ENCODE measurements at regions not wholly inside any gene's neighbourhood (a gene's known extent, or its start where the extent isn't known, plus 50 kb on each side); places are given as distances from the start of the nearest gene placed in this dataset.

- DNase-seq, result no peak
Measured at GRCh38 chr9:89872426-89872912, 267.7 kb downstream of the GADD45G start.

GRCh38 chr9:89872913-89873707, 268.3 kb downstream of the GADD45G start:
- no peak for DNase-seq

GRCh38 chr9:89873801-89874200, 269.0 kb downstream of the GADD45G start:
- no peak for DNase-seq

GRCh38 chr9:89874351-89875321, 269.8 kb downstream of the GADD45G start:
- peak; percentile 83 for DNase-seq

- DNase-seq, result no peak
Measured at GRCh38 chr9:89877051-89878002, 272.5 kb downstream of the GADD45G start.

- no peak for DNase-seq
Measured at GRCh38 chr9:89878003-89878411, 273.2 kb downstream of the GADD45G start.

- DNase-seq, result peak; percentile 96
Measured at GRCh38 chr9:89878687-89879086, 273.9 kb downstream of the GADD45G start.

- no peak for DNase-seq
Measured at GRCh38 chr9:89879276-89879675, 274.5 kb downstream of the GADD45G start.

GRCh38 chr9:89879701-89880100, 274.9 kb downstream of the GADD45G start:
- no peak for DNase-seq

GRCh38 chr9:89880161-89880560, 275.3 kb downstream of the GADD45G start:
- no peak for DNase-seq

GRCh38 chr9:89880721-89881120, 275.9 kb downstream of the GADD45G start:
- no peak for DNase-seq

- no peak for DNase-seq
Measured at GRCh38 chr9:89881431-89881830, 276.6 kb downstream of the GADD45G start.

- no peak for DNase-seq
Measured at GRCh38 chr9:89882930-89883361, 278.1 kb downstream of the GADD45G start.

GRCh38 chr9:89883401-89884341, 278.9 kb downstream of the GADD45G start:
- DNase-seq, result no peak

GRCh38 chr9:89884356-89885083, 279.7 kb downstream of the GADD45G start:
- DNase-seq, result no peak

- DNase-seq, result no peak
Measured at GRCh38 chr9:89885156-89885555, 280.3 kb downstream of the GADD45G start.

- no peak for DNase-seq
Measured at GRCh38 chr9:89886281-89886700, 281.5 kb downstream of the GADD45G start.

GRCh38 chr9:89887286-89887685, 282.5 kb downstream of the GADD45G start:
- peak; percentile 62 for DNase-seq

- DNase-seq, result no peak
Measured at GRCh38 chr9:89888233-89888632, 283.4 kb downstream of the GADD45G start.

GRCh38 chr9:89888677-89889076, 283.9 kb downstream of the GADD45G start:
- no peak for DNase-seq

All from NCI-H510A treated with DMSO at 0.1 percent for 48 hours (cell line).